Endothelial cell of umbilical vein (primary cell): ENCODE measurements at regions not wholly inside any gene's neighbourhood (a gene's known extent, or its start where the extent isn't known, plus 50 kb on each side); places are given as distances from the start of the nearest gene placed in this dataset.

Source experiments
- BruUV-seq: library from RNA; stranded (reverse); fragments of 400-500 nt; replicated peaks from 2 replicates; lab custom pipeline; 2021; lab: Mats Ljungman, UMichigan
- CTCF ChIA-PET: fragments of 300-600, 350-600 bp; sonication (Branson Sonifier 250); formaldehyde crosslinking; loops from one replicate; lab custom pipeline; 2021; ENCODE audit warnings: antibody characterized with exemption, inconsistent platforms; lab: Charles Lee
- POLR2A ChIA-PET: fragments of 300-600, 350-600 bp; sonication (Branson Sonifier 250); formaldehyde crosslinking; loops from one replicate; lab custom pipeline; 2021; ENCODE audit warnings: antibody characterized with exemption, inconsistent platforms; lab: Charles Lee
- DNase-seq: peaks from one replicate; pipeline ENCODE4 v3.0.0-alpha.2; 2011; ENCODE audit warnings: low read depth, low spot score
- FAIRE-seq: peaks from 2 replicates; lab custom pipeline; 2011; peaks lifted over from hg19 to GRCh38; lab: Jason Lieb, UNC
- H2AFZ ChIP-seq: 2 replicates; pipeline ENCODE4 v1.6.0; 2012; ENCODE audit warnings: low read depth, low read length, control low read depth, inconsistent platforms
- H3K27ac ChIP-seq: 2 replicates; pipeline ENCODE4 v1.5.1; 2011; ENCODE audit warnings: low read depth, mild to moderate bottlenecking, control low read depth, low read length, moderate library complexity; ENCODE audit not compliant: insufficient read depth
- H3K27me3 ChIP-seq, 2 experiments: 2 replicates each; pipeline versions ENCODE4 v1.6.0 to v1.6.1; 2011; ENCODE audit warnings: low read length in 2 of 2, mixed read lengths in 1 of 2; ENCODE audit not compliant: control insufficient read depth in 2 of 2, insufficient read depth in 2 of 2
- H3K36me3 ChIP-seq, 2 experiments: 2 replicates in 1 of 2; 3 replicates in 1 of 2; pipeline ENCODE4 v1.5.1; 2011; ENCODE audit warnings: low read length in 2 of 2, mild to moderate bottlenecking in 1 of 2, moderate library complexity in 1 of 2; ENCODE audit not compliant: control insufficient read depth in 2 of 2, insufficient read depth in 2 of 2; ENCODE audit errors: extremely low read depth in 1 of 2
- H3K4me1 ChIP-seq: 3 replicates; pipeline ENCODE4 v1.5.1; 2011; ENCODE audit warnings: mild to moderate bottlenecking, low read length; ENCODE audit not compliant: control insufficient read depth, insufficient read depth; ENCODE audit errors: extremely low read depth
- H3K4me2 ChIP-seq: 2 replicates; pipeline ENCODE4 v1.6.1; 2011; ENCODE audit warnings: low read length, control low read depth, mixed read lengths; ENCODE audit not compliant: insufficient read depth
- H3K4me3 ChIP-seq, 3 experiments: fragments of 200-600 bp in 1 of 3; sonication (generic), shearing (Covaris generic) in 1 of 3; replicated peaks in 1 of 3; 2 replicates each; pipeline ENCODE4 v1.5.1; 2011 to 2016; ENCODE audit warnings: control low read depth in 3 of 3, low read length in 3 of 3, mild to moderate bottlenecking in 2 of 3, inconsistent platforms in 1 of 3, low read depth in 1 of 3, moderate library complexity in 1 of 3; ENCODE audit not compliant: insufficient read depth in 1 of 3
- H3K79me2 ChIP-seq: 2 replicates; pipeline ENCODE4 v1.6.0; 2012; ENCODE audit warnings: low read length, inconsistent platforms; ENCODE audit not compliant: control insufficient read depth, insufficient read depth
- H3K9ac ChIP-seq: replicated peaks from 2 replicates; pipeline ENCODE3; 2011; ENCODE audit warnings: low read length, control low read depth; ENCODE audit not compliant: insufficient read depth; ENCODE audit errors: extremely low read depth
- H3K9me1 ChIP-seq: replicated peaks from 3 replicates; pipeline ENCODE4 v1.6.0; 2011; ENCODE audit warnings: mild to moderate bottlenecking, low read length; ENCODE audit not compliant: control insufficient read depth, insufficient read depth; ENCODE audit errors: extremely low read depth
- H3K9me3 ChIP-seq: replicated peaks from 2 replicates; pipeline ENCODE4 v1.5.1; 2012; ENCODE audit warnings: low read length, inconsistent platforms; ENCODE audit not compliant: control insufficient read depth, insufficient read depth
- H4K20me1 ChIP-seq: replicated peaks from 2 replicates; pipeline ENCODE3; 2011; ENCODE audit warnings: mild to moderate bottlenecking, low read length; ENCODE audit not compliant: control insufficient read depth, insufficient read depth; ENCODE audit errors: extremely low read depth
- EZH2 ChIP-seq: IDR thresholded peaks from 2 replicates; pipeline ENCODE4 v1.6.1; 2012; ENCODE audit warnings: borderline replicate concordance, low read depth, mild to moderate bottlenecking, moderate library complexity, low read length, inconsistent platforms; ENCODE audit not compliant: severe bottlenecking
- FOS ChIP-seq: IDR thresholded peaks from 2 replicates; pipeline ENCODE4 v1.6.1; 2011; ENCODE audit warnings: mild to moderate bottlenecking, low read length, moderate library complexity, borderline replicate concordance; ENCODE audit not compliant: insufficient read depth
- GATA2 ChIP-seq: IDR thresholded peaks from 2 replicates; pipeline ENCODE4 v1.7.0; 2011; ENCODE audit warnings: low read depth, mild to moderate bottlenecking, moderate library complexity, mixed read lengths, low read length; ENCODE audit not compliant: insufficient read length, insufficient read depth
- JUN ChIP-seq: IDR thresholded peaks from 2 replicates; pipeline ENCODE4 v1.6.1; 2011; ENCODE audit warnings: borderline replicate concordance, low read depth; ENCODE audit not compliant: insufficient read length, insufficient read depth
- MYC ChIP-seq: IDR thresholded peaks from one replicate; pipeline ENCODE4 v1.6.1; 2011; ENCODE audit warnings: mild to moderate bottlenecking, low read depth, low read length
- POLR2A ChIP-seq: IDR thresholded peaks from 2 replicates; pipeline ENCODE4 v1.6.1; 2012; ENCODE audit warnings: low read depth, mild to moderate bottlenecking, control low read depth, low read length
- POLR2AphosphoS5 ChIP-seq: IDR thresholded peaks from 2 replicates; pipeline ENCODE4 v1.6.1; 2012; ENCODE audit warnings: low read depth, mild to moderate bottlenecking, control low read depth, low read length, moderate library complexity; ENCODE audit not compliant: insufficient read depth
- dilution Hi-C: fragments of 300-500 bp; cut with MboI; formaldehyde crosslinking; loops from one replicate; pipeline ENCODE4 v1.15.0; 2019; ENCODE audit warnings: low sequenced_read_pairs; ENCODE audit not compliant: extremely low pct_ligation_motif_present
- intact Hi-C: fragments of 100-400 bp; cut with micrococcal nuclease; formaldehyde crosslinking; loops from one replicate; pipeline ENCODE4 v1.10.0; 2022
- TF ChIP-seq, protein P1 (sequence below): IDR thresholded peaks from 2 replicates; pipeline ENCODE4 v1.6.1; 2011; ENCODE audit not compliant: insufficient read depth, insufficient read length
- TF ChIP-seq, protein P2 (sequence below), 2 donors: IDR thresholded peaks; 1 replicate in 1 of 2; 2 replicates in 1 of 2; pipeline ENCODE4 v1.5.1; 2011; ENCODE audit warnings: low read length in 2 of 2, mild to moderate bottlenecking in 2 of 2, moderate library complexity in 2 of 2, control low read depth in 1 of 2, inconsistent platforms in 1 of 2, low read depth in 1 of 2; ENCODE audit not compliant: insufficient read depth in 1 of 2; ENCODE audit errors: extremely low read depth in 1 of 2

DNA sequence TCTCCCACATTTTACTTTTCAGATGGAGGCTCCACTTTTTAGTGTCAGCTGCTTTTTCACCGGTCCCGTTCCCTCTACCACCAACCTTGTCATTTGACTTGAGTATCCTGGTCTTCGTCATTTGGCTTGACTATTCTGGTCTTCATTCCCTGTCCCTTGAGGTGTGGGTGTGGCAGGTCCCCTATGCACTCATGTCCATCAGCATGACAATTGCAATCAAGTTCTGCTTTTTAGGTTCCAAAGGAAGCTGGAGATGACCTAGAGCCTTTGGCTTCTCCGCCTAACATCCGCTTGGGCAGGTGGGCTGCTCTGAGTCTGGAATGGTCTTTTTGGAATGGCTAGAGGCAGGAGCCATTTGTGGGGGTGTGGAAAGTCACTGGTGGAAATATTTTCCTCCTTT is 99.8 kb upstream of the MLN start:
- intact Hi-C loops = no loop called here
- Histone ChIP-seq H3K9me3 (no peaks in the 10 kb centered on the region), H3K9me1 (no peaks in the 10 kb centered on the region), H3K4me1 (no peaks in the 10 kb centered on the region), H2AFZ (no peak overlapping the region), H3K27ac (no peak overlapping the region), H3K4me2 (no peak overlapping the region), H3K79me2 (no peaks in the 10 kb centered on the region), H4K20me1 (no peaks in the 10 kb centered on the region), H3K9ac (no peak overlapping the region), H3K27me3 (peaks cover 2 to 6% of the 10 kb centered on the region in 2 experiments), H3K36me3 (no peaks in the 10 kb centered on the region), H3K4me3 (no peak overlapping the region)
- no TSS peak for BruUV-seq
- TF ChIP-seq, protein P1, sequence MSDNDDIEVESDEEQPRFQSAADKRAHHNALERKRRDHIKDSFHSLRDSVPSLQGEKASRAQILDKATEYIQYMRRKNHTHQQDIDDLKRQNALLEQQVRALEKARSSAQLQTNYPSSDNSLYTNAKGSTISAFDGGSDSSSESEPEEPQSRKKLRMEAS = no peak
- TF ChIP-seq GATA2 = no peak
- no peak for TF ChIP-seq POLR2AphosphoS5
- TF ChIP-seq JUN = no peak
- TF ChIP-seq MYC = no peak
- no peak for TF ChIP-seq POLR2A
- TF ChIP-seq EZH2 = no peak
- no peak for FAIRE-seq
- CTCF ChIA-PET = no interaction called here
- DNase-seq = no peak
- POLR2A ChIA-PET = no interaction called here
- dilution Hi-C loops = no loop called here

DNA sequence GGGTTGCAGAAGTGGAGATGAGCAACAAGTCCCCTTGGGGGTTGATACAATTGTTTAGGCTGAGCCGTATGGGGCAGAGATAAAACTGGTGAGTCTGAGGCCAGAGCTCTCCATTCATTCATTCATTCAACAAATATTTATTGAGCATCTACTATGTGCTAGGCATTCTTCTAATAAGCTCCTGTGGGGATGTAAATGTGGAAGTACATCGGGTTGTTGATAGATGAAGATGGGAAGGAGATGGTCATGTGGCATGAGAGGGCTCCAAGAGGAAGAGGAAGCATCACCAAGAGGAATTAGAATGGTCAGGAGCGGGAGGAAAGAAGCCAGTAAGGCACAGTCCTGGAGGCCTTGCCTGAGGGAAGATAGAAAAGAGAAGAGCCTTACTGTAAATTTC is 98.7 kb upstream of the MLN start:
- intact Hi-C loops = no loop called here
- H3K9me1 ChIP-seq = no peaks in the 10 kb centered on the region
- no peaks in the 10 kb centered on the region for H3K4me1 ChIP-seq
- H3K4me3 ChIP-seq = no peak overlapping the region
- dilution Hi-C loops = no loop called here
- no peaks in the 10 kb centered on the region for H3K79me2 ChIP-seq
- H3K27me3 ChIP-seq = peaks cover 2 to 6% of the 10 kb centered on the region in 2 experiments
- no peak overlapping the region for H2AFZ ChIP-seq
- H3K4me2 ChIP-seq = no peak overlapping the region
- H3K27ac ChIP-seq = no peak overlapping the region
- DNase-seq (no peak), FAIRE-seq (no peak)
- BruUV-seq = no TSS peak
- ChIA-PET CTCF (no interaction called here), POLR2A (no interaction called here)
- TF ChIP-seq GATA2 = no peak
- TF ChIP-seq MYC = no peak
- no peak for TF ChIP-seq POLR2AphosphoS5
- TF ChIP-seq EZH2 = no peak
- TF ChIP-seq FOS = no peak
- TF ChIP-seq, protein P2, sequence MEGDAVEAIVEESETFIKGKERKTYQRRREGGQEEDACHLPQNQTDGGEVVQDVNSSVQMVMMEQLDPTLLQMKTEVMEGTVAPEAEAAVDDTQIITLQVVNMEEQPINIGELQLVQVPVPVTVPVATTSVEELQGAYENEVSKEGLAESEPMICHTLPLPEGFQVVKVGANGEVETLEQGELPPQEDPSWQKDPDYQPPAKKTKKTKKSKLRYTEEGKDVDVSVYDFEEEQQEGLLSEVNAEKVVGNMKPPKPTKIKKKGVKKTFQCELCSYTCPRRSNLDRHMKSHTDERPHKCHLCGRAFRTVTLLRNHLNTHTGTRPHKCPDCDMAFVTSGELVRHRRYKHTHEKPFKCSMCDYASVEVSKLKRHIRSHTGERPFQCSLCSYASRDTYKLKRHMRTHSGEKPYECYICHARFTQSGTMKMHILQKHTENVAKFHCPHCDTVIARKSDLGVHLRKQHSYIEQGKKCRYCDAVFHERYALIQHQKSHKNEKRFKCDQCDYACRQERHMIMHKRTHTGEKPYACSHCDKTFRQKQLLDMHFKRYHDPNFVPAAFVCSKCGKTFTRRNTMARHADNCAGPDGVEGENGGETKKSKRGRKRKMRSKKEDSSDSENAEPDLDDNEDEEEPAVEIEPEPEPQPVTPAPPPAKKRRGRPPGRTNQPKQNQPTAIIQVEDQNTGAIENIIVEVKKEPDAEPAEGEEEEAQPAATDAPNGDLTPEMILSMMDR (IDR thresholded peaks at IDR 0.05; ENCODE audit: extremely low read depth in 1 of 2, insufficient read depth in 1 of 2, low read depth in 1 of 2, low read length in 2 of 2) = no peak
- TF ChIP-seq POLR2A = no peak
- no peak for TF ChIP-seq JUN
- TF ChIP-seq, protein P1 = no peak
- no peaks in the 10 kb centered on the region for H4K20me1 ChIP-seq
- H3K9me3 ChIP-seq = no peaks in the 10 kb centered on the region
- no peak overlapping the region for H3K9ac ChIP-seq
- H3K36me3 ChIP-seq = no peaks in the 10 kb centered on the region
